ENCODE measurements at regions not wholly inside any gene's neighbourhood (a gene's known extent, or its start where the extent isn't known, plus 50 kb on each side); places are given as distances from the start of the nearest gene placed in this dataset.

DNA sequence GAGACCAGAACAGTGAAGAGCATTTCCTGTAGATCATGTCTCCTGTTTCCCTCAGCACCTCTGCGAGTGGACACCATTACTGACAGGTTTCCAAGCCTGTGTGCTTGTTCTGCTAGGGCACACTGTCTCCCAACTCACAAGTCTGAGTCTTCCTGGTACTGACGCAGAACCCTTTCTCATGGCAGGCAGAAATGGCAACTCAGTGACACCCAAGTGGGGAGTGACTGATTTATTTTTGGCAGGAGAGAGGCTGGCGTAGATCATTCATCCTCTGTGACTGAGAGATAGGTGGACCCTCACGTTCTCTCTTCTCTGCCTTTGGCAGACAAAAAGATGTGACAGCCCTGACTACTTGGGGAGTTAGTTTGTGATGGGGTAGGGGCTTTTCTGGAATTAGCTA, 183.4 kb downstream of the RFC3 start:
- no peaks in the 10 kb centered on the region for H3K9me3 ChIP-seq (ENCODE audit: insufficient read depth, low read length, severe bottlenecking)
- H4K20me1 ChIP-seq (ENCODE audit: insufficient read depth, low read length), result no peaks in the 10 kb centered on the region
- H3K36me3 ChIP-seq (ENCODE audit: insufficient read depth, low read length), result no peaks in the 10 kb centered on the region
- no peaks in the 10 kb centered on the region for H3K27me3 ChIP-seq (ENCODE audit: insufficient read depth, low read length, poor library complexity)
- H3K27ac ChIP-seq (ENCODE audit: low read length), result no peak overlapping the region
- no peaks in the 10 kb centered on the region for H3K79me2 ChIP-seq (ENCODE audit: insufficient read depth, low read length)
- no peak for ATAC-seq (ENCODE audit: insufficient read depth, low read depth)
- H3K4me2 ChIP-seq (ENCODE audit: insufficient read depth, low read length), result no peak overlapping the region
- H3K4me3 ChIP-seq (ENCODE audit: low read depth in 1 of 2, low read length in 2 of 2), result no peak overlapping the region
- TF ChIP-seq, protein P1, sequence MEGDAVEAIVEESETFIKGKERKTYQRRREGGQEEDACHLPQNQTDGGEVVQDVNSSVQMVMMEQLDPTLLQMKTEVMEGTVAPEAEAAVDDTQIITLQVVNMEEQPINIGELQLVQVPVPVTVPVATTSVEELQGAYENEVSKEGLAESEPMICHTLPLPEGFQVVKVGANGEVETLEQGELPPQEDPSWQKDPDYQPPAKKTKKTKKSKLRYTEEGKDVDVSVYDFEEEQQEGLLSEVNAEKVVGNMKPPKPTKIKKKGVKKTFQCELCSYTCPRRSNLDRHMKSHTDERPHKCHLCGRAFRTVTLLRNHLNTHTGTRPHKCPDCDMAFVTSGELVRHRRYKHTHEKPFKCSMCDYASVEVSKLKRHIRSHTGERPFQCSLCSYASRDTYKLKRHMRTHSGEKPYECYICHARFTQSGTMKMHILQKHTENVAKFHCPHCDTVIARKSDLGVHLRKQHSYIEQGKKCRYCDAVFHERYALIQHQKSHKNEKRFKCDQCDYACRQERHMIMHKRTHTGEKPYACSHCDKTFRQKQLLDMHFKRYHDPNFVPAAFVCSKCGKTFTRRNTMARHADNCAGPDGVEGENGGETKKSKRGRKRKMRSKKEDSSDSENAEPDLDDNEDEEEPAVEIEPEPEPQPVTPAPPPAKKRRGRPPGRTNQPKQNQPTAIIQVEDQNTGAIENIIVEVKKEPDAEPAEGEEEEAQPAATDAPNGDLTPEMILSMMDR (IDR thresholded peaks at IDR 0.05; ENCODE audit: borderline replicate concordance, extremely low read depth, low read length, poor library complexity, severe bottlenecking), result no peak
- TF ChIP-seq EZH2 (IDR thresholded peaks at IDR 0.05; ENCODE audit: borderline replicate concordance, low read depth, low read length, severe bottlenecking), result no peak
- no peak overlapping the region for H2AFZ ChIP-seq (ENCODE audit: low read depth, low read length)
- no peak for DNase-seq
- H3K4me1 ChIP-seq (ENCODE audit: insufficient read depth, low read length), result no peaks in the 10 kb centered on the region
- no peak overlapping the region for H3K9ac ChIP-seq (ENCODE audit: low read depth, low read length)

DNA sequence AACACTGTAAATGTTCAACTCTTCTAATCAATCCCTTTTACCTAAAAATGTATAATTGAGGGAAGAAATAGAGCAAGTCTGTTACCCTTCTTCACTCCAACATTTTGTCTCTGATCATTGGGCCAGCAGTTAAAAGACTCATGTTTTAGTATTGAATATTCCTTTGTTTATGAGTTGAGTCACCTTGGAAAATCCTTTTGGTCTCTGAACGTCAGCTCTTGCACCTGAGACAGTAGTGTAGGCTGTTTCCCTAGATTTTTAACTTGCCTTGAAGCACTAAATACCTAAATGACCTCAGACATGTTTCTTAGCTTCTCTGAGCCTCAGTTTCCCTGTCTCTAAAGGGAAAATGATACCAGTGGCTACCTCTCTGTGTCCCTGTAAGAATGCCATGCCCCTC, 184.2 kb downstream of the RFC3 start:
- no peaks in the 10 kb centered on the region for H3K4me1 ChIP-seq (ENCODE audit: insufficient read depth, low read length)
- H3K27ac ChIP-seq (ENCODE audit: low read length), result no peak overlapping the region
- no peak overlapping the region for H2AFZ ChIP-seq (ENCODE audit: low read depth, low read length)
- no peak overlapping the region for H3K9ac ChIP-seq (ENCODE audit: low read depth, low read length)
- H3K36me3 ChIP-seq (ENCODE audit: insufficient read depth, low read length), result no peaks in the 10 kb centered on the region
- ATAC-seq (ENCODE audit: insufficient read depth, low read depth), result no peak
- H3K9me3 ChIP-seq (ENCODE audit: insufficient read depth, low read length, severe bottlenecking), result no peaks in the 10 kb centered on the region
- H3K27me3 ChIP-seq (ENCODE audit: insufficient read depth, low read length, poor library complexity), result no peaks in the 10 kb centered on the region
- TF ChIP-seq, protein P1 (IDR thresholded peaks at IDR 0.05; ENCODE audit: borderline replicate concordance, extremely low read depth, low read length, poor library complexity, severe bottlenecking), result no peak
- TF ChIP-seq EZH2 (IDR thresholded peaks at IDR 0.05; ENCODE audit: borderline replicate concordance, low read depth, low read length, severe bottlenecking), result no peak
- H3K4me2 ChIP-seq (ENCODE audit: insufficient read depth, low read length), result no peak overlapping the region
- DNase-seq, result no peak
- H3K79me2 ChIP-seq (ENCODE audit: insufficient read depth, low read length), result no peaks in the 10 kb centered on the region
- H4K20me1 ChIP-seq (ENCODE audit: insufficient read depth, low read length), result no peaks in the 10 kb centered on the region
- H3K4me3 ChIP-seq (ENCODE audit: low read depth in 1 of 2, low read length in 2 of 2), result no peak overlapping the region

DNA sequence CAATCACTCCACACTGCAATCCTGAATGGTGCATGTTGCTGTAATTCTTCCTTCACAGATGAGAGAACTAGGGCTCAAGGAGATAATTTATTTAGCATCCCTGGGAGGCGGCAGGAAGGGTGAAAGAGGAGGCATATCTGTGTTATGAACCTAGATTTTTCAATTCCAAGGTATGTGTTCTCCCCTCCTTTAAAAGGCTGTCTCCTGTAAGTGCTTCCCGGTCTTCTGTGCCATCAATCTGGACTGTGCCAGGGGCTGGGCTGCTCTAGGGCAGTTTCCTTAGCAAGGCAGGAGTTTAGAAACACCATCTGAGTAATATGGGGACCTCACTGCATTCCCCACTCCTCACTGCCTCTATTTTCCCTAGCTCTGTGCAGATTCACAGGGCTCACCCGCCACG, 185.0 kb downstream of the RFC3 start:
- Histone ChIP-seq H3K27ac (ENCODE audit: low read length) (no peak overlapping the region), H4K20me1 (ENCODE audit: insufficient read depth, low read length) (no peaks in the 10 kb centered on the region), H3K36me3 (ENCODE audit: insufficient read depth, low read length) (no peaks in the 10 kb centered on the region), H3K4me2 (ENCODE audit: insufficient read depth, low read length) (no peak overlapping the region), H3K9me3 (ENCODE audit: insufficient read depth, low read length, severe bottlenecking) (no peaks in the 10 kb centered on the region), H3K9ac (ENCODE audit: low read depth, low read length) (no peak overlapping the region), H3K27me3 (ENCODE audit: insufficient read depth, low read length, poor library complexity) (no peaks in the 10 kb centered on the region), H3K79me2 (ENCODE audit: insufficient read depth, low read length) (no peaks in the 10 kb centered on the region), H3K4me3 (ENCODE audit: low read depth in 1 of 2, low read length in 2 of 2) (no peak overlapping the region), H2AFZ (ENCODE audit: low read depth, low read length) (no peak overlapping the region), H3K4me1 (ENCODE audit: insufficient read depth, low read length) (no peaks in the 10 kb centered on the region)
- TF ChIP-seq, protein P1 (IDR thresholded peaks at IDR 0.05; ENCODE audit: borderline replicate concordance, extremely low read depth, low read length, poor library complexity, severe bottlenecking), result no peak
- TF ChIP-seq EZH2 (IDR thresholded peaks at IDR 0.05; ENCODE audit: borderline replicate concordance, low read depth, low read length, severe bottlenecking), result no peak
- DNase-seq (no peak), ATAC-seq (ENCODE audit: insufficient read depth, low read depth) (no peak)

DNA sequence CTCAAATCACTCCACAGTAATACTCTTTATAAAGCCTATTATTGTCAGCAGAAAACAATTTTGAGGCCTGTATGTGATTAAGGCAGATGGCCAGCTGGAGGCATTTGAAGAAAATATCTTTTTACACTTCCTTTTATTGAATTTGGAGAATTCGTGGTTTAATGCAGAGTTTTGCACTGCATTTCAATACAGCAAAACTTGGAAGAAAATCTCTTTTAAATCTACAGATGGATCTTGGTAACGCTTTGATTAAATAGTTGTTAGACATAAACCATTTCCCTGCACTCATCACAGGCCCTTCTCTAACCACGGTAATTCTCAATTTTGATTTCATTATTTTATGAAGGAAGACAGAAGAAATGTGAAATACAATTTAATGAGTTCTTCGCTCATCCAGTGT, 185.7 kb downstream of the RFC3 start:
- Histone ChIP-seq H2AFZ (ENCODE audit: low read depth, low read length) (no peak overlapping the region), H3K4me3 (ENCODE audit: low read depth in 1 of 2, low read length in 2 of 2) (no peak overlapping the region), H3K9me3 (ENCODE audit: insufficient read depth, low read length, severe bottlenecking) (no peaks in the 10 kb centered on the region), H3K79me2 (ENCODE audit: insufficient read depth, low read length) (no peaks in the 10 kb centered on the region), H3K27ac (ENCODE audit: low read length) (no peak overlapping the region), H3K27me3 (ENCODE audit: insufficient read depth, low read length, poor library complexity) (no peaks in the 10 kb centered on the region), H3K9ac (ENCODE audit: low read depth, low read length) (no peak overlapping the region), H3K4me1 (ENCODE audit: insufficient read depth, low read length) (no peaks in the 10 kb centered on the region), H3K36me3 (ENCODE audit: insufficient read depth, low read length) (no peaks in the 10 kb centered on the region), H3K4me2 (ENCODE audit: insufficient read depth, low read length) (no peak overlapping the region), H4K20me1 (ENCODE audit: insufficient read depth, low read length) (no peaks in the 10 kb centered on the region)
- DNase-seq (no peak), ATAC-seq (ENCODE audit: insufficient read depth, low read depth) (no peak)
- TF ChIP-seq EZH2 (IDR thresholded peaks at IDR 0.05; ENCODE audit: borderline replicate concordance, low read depth, low read length, severe bottlenecking), result no peak
- TF ChIP-seq, protein P1 (IDR thresholded peaks at IDR 0.05; ENCODE audit: borderline replicate concordance, extremely low read depth, low read length, poor library complexity, severe bottlenecking), result no peak

Measured in DND-41 (cell line).